Fibroblast of mammary gland (primary cell): ENCODE measurements at regions not wholly inside any gene's neighbourhood (a gene's known extent, or its start where the extent isn't known, plus 50 kb on each side); places are given as distances from the start of the nearest gene placed in this dataset.

Experiments used
- DNase-seq: peaks from one replicate; pipeline ENCODE4 v3.0.0-alpha.2; 2010; ENCODE audit warnings: low read depth
- H3K4me3 ChIP-seq: 2 replicates; pipeline ENCODE4 v1.5.1; 2011; ENCODE audit warnings: low read depth, mild to moderate bottlenecking, low read length, moderate library complexity; ENCODE audit not compliant: control insufficient read depth
- TF ChIP-seq, protein P1 (sequence below): conservative IDR thresholded peaks from 2 replicates; pipeline ENCODE4 v1.5.1; 2011; ENCODE audit warnings: low read depth, low read length, inconsistent platforms; ENCODE audit not compliant: control insufficient read depth, insufficient read depth

- no peak overlapping the region for H3K4me3 ChIP-seq
- no peak for DNase-seq
- TF ChIP-seq, protein P1, sequence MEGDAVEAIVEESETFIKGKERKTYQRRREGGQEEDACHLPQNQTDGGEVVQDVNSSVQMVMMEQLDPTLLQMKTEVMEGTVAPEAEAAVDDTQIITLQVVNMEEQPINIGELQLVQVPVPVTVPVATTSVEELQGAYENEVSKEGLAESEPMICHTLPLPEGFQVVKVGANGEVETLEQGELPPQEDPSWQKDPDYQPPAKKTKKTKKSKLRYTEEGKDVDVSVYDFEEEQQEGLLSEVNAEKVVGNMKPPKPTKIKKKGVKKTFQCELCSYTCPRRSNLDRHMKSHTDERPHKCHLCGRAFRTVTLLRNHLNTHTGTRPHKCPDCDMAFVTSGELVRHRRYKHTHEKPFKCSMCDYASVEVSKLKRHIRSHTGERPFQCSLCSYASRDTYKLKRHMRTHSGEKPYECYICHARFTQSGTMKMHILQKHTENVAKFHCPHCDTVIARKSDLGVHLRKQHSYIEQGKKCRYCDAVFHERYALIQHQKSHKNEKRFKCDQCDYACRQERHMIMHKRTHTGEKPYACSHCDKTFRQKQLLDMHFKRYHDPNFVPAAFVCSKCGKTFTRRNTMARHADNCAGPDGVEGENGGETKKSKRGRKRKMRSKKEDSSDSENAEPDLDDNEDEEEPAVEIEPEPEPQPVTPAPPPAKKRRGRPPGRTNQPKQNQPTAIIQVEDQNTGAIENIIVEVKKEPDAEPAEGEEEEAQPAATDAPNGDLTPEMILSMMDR: no peak
Observed at GRCh38 chr17:72271603-72272002, 150.8 kb downstream of the SOX9 start.

DNA sequence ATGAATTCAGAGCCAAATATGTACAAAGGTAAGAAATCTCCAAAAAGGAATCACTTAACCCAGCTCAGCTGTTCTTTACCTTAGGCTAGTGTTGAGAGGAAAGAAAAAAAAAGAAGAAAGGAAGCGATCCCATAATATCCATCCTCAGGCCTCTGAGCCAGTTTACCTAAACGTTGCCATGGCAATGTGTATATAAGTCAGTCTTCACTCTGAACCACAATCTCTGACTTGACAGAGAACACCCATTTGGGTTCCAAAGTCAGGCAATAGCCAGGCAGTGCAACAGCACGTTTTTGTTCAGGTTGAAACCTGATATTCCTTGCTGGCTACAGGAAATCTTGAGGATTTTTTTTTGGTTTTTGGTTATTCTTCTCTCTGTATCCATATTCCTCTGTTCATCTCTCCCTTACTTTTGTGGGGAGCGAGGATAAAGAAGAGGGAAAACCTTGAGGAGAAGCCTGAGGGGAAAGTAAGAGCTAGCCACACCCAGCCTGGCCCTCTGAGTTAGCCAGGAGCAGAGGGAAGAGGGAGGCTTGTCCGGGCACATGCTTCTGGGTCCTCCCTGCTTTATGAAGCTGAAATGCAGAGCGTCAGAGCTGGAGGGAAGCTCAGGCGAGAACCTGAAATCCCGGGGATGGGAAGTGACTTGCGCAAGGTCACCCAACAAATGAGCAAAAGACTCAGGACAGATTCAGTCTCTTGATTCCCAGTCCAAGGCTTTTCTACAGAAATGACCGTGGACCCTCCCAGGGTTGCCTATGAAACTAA, 152.7 kb downstream of the SOX9 start:
- TF ChIP-seq, protein P1: no peak

GRCh38 chr17:72274614-72275013, 153.8 kb downstream of the SOX9 start:
- H3K4me3 ChIP-seq: no peak overlapping the region
- no peak for DNase-seq
- TF ChIP-seq, protein P1: no peak

More for the DNA sequence above, 152.7 kb downstream of the SOX9 start:
- DNase-seq: no peak
- H3K4me3 ChIP-seq: no peak overlapping the region

GRCh38 chr17:72280881-72281280, 160.1 kb downstream of the SOX9 start:
- TF ChIP-seq, protein P1: no peak
- H3K4me3 ChIP-seq: no peak overlapping the region
- DNase-seq: no peak

GRCh38 chr17:72282439-72283029, 161.7 kb downstream of the SOX9 start:
- DNase-seq: no peak
- H3K4me3 ChIP-seq: no peak overlapping the region
- TF ChIP-seq, protein P1: no peak

DNA sequence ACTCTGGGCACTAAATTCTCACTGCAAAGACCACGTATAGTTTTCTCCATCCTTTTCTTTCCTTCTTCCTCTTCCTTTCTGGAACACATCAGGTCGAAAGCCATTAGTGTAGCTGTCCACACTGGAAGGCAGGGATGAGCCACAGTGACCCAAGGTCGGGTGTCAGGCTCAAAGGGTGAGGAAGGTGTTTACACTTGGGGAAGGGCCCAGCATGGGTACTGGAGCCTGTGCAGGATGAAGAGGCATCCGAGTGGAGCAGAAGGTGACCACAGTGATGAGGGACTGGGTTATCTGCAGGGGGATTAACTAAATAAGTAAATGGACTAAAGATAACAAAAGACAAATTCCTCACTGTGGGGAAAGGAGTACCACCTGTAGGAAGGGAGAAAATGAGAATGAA, 164.0 kb downstream of the SOX9 start:
- no peak overlapping the region for H3K4me3 ChIP-seq
- TF ChIP-seq, protein P1: no peak
- DNase-seq: no peak
